ENCODE measurements at regions not wholly inside any gene's neighbourhood (a gene's known extent, or its start where the extent isn't known, plus 50 kb on each side); places are given as distances from the start of the nearest gene placed in this dataset.

- H3K9me3 Mint-ChIP-seq (ENCODE audit: unreplicated experiment) = no peaks in the 10 kb centered on the region
- intact Hi-C loops (cut with micrococcal nuclease; ENCODE audit: unreplicated experiment) = no loop called here
- no peaks in the 10 kb centered on the region for H3K27me3 Mint-ChIP-seq (ENCODE audit: insufficient read depth, unreplicated experiment)
- no peak overlapping the region for H3K4me3 ChIP-seq (ENCODE audit: low read depth, low read length)
- H3K9me3 ChIP-seq = no peaks in the 10 kb centered on the region
- TF ChIP-seq CTCF (IDR thresholded peaks at IDR 0.05; ENCODE audit: insufficient read depth in 1 of 2, low read depth in 1 of 2, low read length in 1 of 2, severe bottlenecking in 1 of 2, unreplicated experiment in 1 of 2) = no peak
- no peaks in the 10 kb centered on the region for H3K36me3 ChIP-seq (ENCODE audit: control insufficient read depth, insufficient read depth, low read length)
- DNase-seq = no peak
- no TSS peak for BruUV-seq (replicated peaks)
- H3K4me3 Mint-ChIP-seq (ENCODE audit: unreplicated experiment) = no peak overlapping the region
- H3K4me1 Mint-ChIP-seq (ENCODE audit: low read depth, unreplicated experiment) = peaks cover 7% of the 10 kb centered on the region
- no peaks in the 10 kb centered on the region for H3K27me3 ChIP-seq (replicated peaks; ENCODE audit: control insufficient read depth, insufficient read depth, low read length)
- ChIA-PET CTCF (no interaction called here), POLR2A (no interaction called here)
- peaks cover 7% of the 10 kb centered on the region for H3K4me1 ChIP-seq
- H3K36me3 Mint-ChIP-seq (ENCODE audit: insufficient read depth, unreplicated experiment) = no peaks in the 10 kb centered on the region
- H3K27ac Mint-ChIP-seq (ENCODE audit: unreplicated experiment) = no peak overlapping the region
Measured at GRCh38 chr2:7835151-7835550, 846.7 kb upstream of the ID2 start.

- intact Hi-C loops (cut with micrococcal nuclease; ENCODE audit: unreplicated experiment) = no loop called here
- ChIA-PET CTCF (interaction anchor here (1.5 kb wide), 1 partner anchor 12 kb away, joined by 4 read pairs; no protein-coding TSS in a partner anchor), POLR2A (no interaction called here)
- Histone ChIP-seq H3K4me1 (peaks cover 7% of the 10 kb centered on the region), H3K4me3 (ENCODE audit: low read depth, low read length) (no peak overlapping the region), H3K9me3 (0 out of 2 replicates have a peak, but pooled peaks cover 2% of the 10 kb centered on the region), H3K27me3 (replicated peaks; ENCODE audit: control insufficient read depth, insufficient read depth, low read length) (no peaks in the 10 kb centered on the region), H3K36me3 (ENCODE audit: control insufficient read depth, insufficient read depth, low read length) (no peaks in the 10 kb centered on the region)
- BruUV-seq (replicated peaks) = no TSS peak
- DNase-seq = no peak
- Mint-ChIP-seq H3K9me3 (ENCODE audit: unreplicated experiment) (no peaks in the 10 kb centered on the region), H3K27me3 (ENCODE audit: insufficient read depth, unreplicated experiment) (no peaks in the 10 kb centered on the region), H3K4me3 (ENCODE audit: unreplicated experiment) (no peak overlapping the region), H3K36me3 (ENCODE audit: insufficient read depth, unreplicated experiment) (no peaks in the 10 kb centered on the region), H3K27ac (ENCODE audit: unreplicated experiment) (no peak overlapping the region), H3K4me1 (ENCODE audit: low read depth, unreplicated experiment) (peaks cover 7% of the 10 kb centered on the region)
- TF ChIP-seq CTCF (IDR thresholded peaks at IDR 0.05; ENCODE audit: insufficient read depth in 1 of 2, low read depth in 1 of 2, low read length in 1 of 2, severe bottlenecking in 1 of 2, unreplicated experiment in 1 of 2) = no peak
Measured at GRCh38 chr2:7835693-7836680, 845.9 kb upstream of the ID2 start.

- H3K27ac Mint-ChIP-seq (ENCODE audit: unreplicated experiment) = no peak overlapping the region
- no peaks in the 10 kb centered on the region for H3K36me3 Mint-ChIP-seq (ENCODE audit: insufficient read depth, unreplicated experiment)
- ChIA-PET CTCF (no interaction called here), POLR2A (no interaction called here)
- peaks cover 4% of the 10 kb centered on the region; the same call in 1 of the 2 replicates for H3K9me3 ChIP-seq
- H3K36me3 ChIP-seq (ENCODE audit: control insufficient read depth, insufficient read depth, low read length) = no peaks in the 10 kb centered on the region
- no peaks in the 10 kb centered on the region for H3K27me3 Mint-ChIP-seq (ENCODE audit: insufficient read depth, unreplicated experiment)
- intact Hi-C loops (cut with micrococcal nuclease; ENCODE audit: unreplicated experiment) = no loop called here
- no peak for TF ChIP-seq CTCF (IDR thresholded peaks at IDR 0.05; ENCODE audit: insufficient read depth in 1 of 2, low read depth in 1 of 2, low read length in 1 of 2, severe bottlenecking in 1 of 2, unreplicated experiment in 1 of 2)
- no peaks in the 10 kb centered on the region for H3K9me3 Mint-ChIP-seq (ENCODE audit: unreplicated experiment)
- peaks cover 7% of the 10 kb centered on the region for H3K4me1 ChIP-seq
- H3K4me1 Mint-ChIP-seq (ENCODE audit: low read depth, unreplicated experiment) = peaks cover 7% of the 10 kb centered on the region
- no peak for DNase-seq
- BruUV-seq (replicated peaks) = no TSS peak
- no peaks in the 10 kb centered on the region for H3K27me3 ChIP-seq (replicated peaks; ENCODE audit: control insufficient read depth, insufficient read depth, low read length)
- no peak overlapping the region for H3K4me3 Mint-ChIP-seq (ENCODE audit: unreplicated experiment)
- H3K4me3 ChIP-seq (ENCODE audit: low read depth, low read length) = no peak overlapping the region
Measured at GRCh38 chr2:7837237-7837760, 844.6 kb upstream of the ID2 start.

All from Caco-2 (cell line).